ENCODE measurements at regions not wholly inside any gene's neighbourhood (a gene's known extent, or its start where the extent isn't known, plus 50 kb on each side); places are given as distances from the start of the nearest gene placed in this dataset.
A peak's percentile ranks its signal among the peaks of the same experiment; 100 is the strongest.

DNA sequence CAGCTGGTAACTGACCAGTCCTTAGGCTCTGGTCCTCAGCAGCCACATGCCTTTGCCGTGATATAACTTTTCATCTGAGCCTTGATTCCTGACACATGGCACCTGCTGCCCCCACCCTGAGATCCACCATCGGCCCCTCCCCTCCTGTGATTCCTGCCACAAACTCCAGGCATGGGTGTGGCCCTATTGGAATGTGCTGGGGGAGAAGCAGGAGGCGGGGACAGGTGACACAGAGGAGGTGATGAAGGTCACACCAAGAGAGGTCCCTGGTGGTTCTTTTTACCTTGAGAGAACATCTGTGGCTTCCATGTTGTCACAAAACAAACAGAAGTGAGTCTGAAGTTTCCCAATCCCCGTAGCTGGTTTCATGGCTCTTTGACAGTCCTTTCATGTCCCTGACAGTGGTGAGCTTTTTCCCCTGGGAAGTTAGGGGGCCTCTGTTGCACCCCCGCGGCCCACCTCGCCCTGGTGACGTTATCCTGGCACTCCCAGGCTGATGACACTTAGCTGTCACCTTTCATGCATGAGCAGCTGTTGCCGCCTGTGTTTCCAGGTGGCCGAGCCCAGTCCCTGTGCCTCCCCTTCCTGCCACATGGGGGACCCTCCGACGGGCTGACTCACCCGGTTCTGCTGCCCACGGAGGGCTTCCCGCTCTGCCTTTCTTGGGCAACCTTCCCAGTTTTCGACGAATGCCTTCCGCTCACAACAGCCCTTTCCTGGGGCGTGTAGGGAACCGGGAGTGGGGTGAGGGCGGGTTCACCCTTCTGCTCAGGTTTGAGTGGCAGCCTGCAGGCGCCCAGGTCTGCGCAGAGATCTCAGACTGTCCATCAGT lies 66.3 kb upstream of the GLI2 start:
- peak; percentile 62 for DNase-seq

DNA sequence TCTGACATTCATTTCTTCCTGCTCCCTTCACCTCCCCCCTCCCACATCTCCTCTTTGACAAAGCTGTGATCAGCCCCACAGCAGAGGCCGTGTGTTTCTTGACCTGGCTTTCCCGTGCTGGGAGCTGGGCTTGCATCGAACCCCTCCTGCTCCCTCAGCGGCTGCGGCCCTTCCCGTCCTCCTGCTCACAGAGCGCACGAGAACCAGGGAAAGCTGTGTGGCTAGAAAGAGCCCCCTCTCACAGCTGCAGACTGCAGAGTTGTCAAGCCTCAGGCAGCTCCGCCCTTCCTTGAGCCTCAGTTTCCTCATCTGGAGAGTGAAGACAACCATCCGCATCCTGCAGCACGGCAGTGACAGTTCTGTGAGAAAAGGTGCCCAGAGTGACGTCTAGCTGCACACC lies 65.7 kb upstream of the GLI2 start:
- no peak for DNase-seq

DNA sequence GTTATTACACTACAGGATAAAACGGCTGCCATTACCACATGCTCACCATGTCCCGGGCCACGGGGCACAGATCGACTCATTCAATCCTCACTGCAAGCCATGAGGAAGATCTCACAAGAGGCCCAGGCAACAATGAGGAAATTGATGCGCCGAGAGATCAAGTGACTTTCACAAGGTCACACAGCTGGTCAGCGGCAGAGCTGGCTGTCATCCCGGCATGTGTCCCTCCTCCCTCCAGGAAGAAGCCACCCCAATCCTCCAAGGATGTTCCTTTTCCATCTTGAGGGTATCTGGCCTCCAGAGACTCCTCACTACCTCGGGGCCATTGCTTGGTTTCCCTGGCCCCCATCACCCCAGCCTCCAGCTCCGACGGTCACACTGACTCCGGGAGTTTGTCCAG lies 65.3 kb upstream of the GLI2 start:
- no peak for DNase-seq

GRCh38 chr2:120670771-120671480 lies 64.7 kb upstream of the GLI2 start:
- DNase-seq: no peak

- no peak for DNase-seq
Observed at GRCh38 chr2:120672526-120673204, 63.0 kb upstream of the GLI2 start.

- no peak for DNase-seq
Observed at GRCh38 chr2:120673205-120673550, 62.5 kb upstream of the GLI2 start.

GRCh38 chr2:120673571-120674061 lies 62.1 kb upstream of the GLI2 start:
- DNase-seq: no peak

GRCh38 chr2:120674246-120675170 lies 61.2 kb upstream of the GLI2 start:
- no peak for DNase-seq

GRCh38 chr2:120675460-120676130 lies 60.1 kb upstream of the GLI2 start:
- no peak for DNase-seq

DNA sequence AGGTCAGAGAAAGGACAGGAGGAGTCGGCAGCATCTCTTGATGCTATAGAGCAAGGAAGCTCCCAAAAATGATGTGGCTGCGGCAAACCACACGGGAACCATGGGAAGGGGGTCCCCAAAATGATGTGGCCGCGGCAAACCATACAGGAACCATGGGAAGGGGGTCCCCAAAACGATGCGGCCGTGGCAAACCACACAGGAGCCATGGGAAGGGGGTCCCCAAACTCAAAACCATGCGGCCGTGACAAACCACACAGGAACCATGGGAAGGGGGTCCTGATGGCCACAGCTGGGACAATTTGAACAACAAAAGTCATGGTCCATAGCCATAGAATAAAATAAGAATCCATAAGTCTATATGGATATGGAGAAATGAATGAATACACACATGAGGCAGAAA lies 58.4 kb upstream of the GLI2 start:
- no peak for DNase-seq

- DNase-seq: no peak
Observed at GRCh38 chr2:120677696-120678247, 57.9 kb upstream of the GLI2 start.

DNA sequence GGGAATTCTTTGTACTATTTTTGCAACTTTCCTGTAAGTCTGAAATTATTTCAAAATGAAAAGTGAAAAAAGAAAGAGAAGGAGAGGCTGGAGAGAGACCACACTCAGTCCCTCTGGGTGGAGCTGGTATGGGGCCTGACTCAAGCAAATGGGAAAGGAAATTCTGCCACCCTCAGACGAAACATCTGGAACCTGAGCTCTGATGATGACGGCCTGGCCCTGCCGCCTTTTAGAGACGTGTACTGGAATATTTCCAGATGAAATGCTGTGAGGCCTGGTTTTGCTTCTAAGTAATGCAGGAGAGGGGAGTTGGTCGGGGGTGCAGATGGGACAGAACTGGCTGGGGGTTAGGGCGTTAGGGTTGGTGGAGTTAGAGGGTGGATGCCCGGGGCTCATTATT lies 57.4 kb upstream of the GLI2 start:
- DNase-seq: no peak

DNA sequence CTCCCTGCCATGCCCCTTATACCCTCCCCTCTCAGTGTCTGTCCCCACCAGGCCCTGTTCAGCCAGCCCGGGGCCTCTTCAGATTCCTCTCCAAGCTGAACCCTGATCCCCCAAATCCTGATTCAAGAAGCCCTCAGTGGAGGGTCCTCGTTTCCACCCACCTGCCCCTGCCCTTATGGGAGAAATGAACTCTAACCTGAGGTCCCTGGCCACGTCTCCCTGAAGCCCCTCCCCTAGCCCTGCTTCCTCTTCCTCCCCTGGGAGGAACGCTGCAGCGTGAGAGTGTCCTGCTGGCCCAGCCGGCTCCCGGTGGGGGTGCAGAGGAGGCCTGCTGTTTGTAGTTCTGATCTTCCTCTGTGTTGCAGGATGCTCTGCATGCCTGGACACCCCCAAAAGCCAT lies 56.7 kb upstream of the GLI2 start:
- DNase-seq: no peak

DNA sequence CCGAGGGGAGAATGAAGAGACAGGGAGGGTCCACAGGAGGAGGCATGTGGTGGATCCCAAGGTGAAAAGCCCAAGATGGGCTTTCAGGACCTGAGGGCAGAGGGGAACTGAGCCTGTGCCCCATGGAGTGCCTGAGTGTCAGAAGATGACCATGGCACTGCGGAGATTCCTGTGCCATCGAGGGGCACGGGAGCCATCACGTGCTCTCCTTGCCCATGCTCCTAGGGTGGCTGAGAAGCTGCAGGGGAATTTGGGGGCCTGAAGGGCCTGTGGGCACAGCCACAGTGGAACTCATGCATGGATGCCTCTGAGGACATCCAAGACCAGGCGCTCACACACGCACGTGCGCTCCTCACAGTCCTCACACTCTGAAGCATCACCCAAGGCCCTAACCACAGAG lies 56.1 kb upstream of the GLI2 start:
- no peak for DNase-seq

- DNase-seq: peak; percentile 87
Observed at GRCh38 chr2:120680136-120680761, 55.4 kb upstream of the GLI2 start.

GRCh38 chr2:120681181-120681580 lies 54.5 kb upstream of the GLI2 start:
- no peak for DNase-seq

DNA sequence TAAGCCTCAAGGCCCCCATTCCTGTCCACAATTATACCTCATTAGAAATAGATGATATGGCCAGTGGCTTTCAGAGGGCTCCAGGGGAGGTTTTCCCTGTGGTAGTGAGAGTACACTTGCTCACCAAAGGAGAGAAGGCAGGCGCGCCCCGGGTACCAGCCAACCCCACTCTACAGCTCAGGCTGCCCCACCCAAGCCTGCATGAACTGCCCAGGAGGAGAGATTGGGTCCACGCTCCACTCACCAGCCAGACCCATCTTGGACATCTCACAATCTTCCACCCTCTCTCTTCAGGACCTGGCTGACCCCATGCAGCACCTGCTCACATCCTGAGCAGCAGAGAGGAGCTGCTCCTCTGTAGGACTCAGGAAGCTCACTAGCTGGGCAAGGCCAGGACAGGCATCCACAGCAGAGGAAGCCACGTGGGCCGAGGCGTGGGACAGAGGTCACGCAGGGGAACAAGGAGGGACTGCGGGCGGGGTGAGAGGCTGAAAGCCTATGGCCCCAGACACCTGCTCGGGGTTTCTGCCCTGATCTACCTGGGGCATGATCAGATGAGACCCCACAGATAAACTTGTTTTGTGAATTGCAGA lies 53.9 kb upstream of the GLI2 start:
- no peak for DNase-seq

DNA sequence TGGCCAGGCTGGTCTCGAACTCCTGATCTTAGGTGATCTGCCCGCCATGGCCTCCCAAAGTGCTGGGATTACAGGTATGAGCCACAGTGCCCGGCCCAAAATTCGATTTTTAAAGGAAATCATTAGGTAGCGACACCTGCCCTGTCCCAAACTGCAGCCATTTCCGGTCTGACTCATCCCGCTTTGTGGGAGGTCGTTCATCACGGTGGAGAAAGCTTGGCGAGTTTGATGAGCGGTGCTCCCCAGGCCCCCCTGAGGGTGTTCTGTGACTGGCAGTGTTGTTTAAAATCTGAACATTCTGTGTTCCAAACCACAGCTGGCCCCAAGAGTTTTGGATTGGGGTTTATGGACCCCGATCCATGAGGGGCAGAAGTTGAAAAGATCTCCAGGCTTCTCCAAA lies 53.0 kb upstream of the GLI2 start:
- DNase-seq: no peak

DNA sequence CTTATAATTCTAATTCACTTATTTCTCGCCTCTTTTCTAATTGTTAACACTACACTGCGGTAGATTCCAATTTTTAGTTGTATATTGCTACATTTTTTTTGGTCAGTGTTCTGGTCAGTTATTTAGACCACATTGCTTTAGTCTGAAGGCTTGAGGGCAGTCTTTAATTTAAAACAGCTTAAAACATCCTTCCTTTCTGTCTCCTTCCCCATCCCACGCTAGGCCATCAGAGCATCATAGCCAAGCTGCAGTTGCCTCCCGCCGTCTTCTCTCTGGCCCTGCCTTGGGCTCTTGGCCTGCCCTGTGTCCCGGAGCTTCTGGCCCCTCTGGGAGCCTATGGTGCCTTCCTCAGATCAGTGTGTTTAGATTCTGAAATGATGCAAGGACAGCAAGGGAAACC lies 52.6 kb upstream of the GLI2 start:
- no peak for DNase-seq

GRCh38 chr2:120683701-120684100 lies 52.0 kb upstream of the GLI2 start:
- DNase-seq: no peak
